HepG2 (cell line): ENCODE measurements at regions not wholly inside any gene's neighbourhood (a gene's known extent, or its start where the extent isn't known, plus 50 kb on each side); places are given as distances from the start of the nearest gene placed in this dataset.

ENCODE experiments used
- ARHGAP35 ChIP-seq: sonication (generic); formaldehyde crosslinking; IDR thresholded peaks from 2 replicates; pipeline ENCODE4 v1.9.0; 2022; ENCODE audit warnings: mild to moderate bottlenecking, inconsistent platforms, moderate library complexity, missing genetic modification reagents, borderline replicate concordance
- ARNT2 ChIP-seq: sonication (generic); formaldehyde crosslinking; IDR thresholded peaks from 2 replicates; pipeline ENCODE4 v1.8.0; 2022; ENCODE audit warnings: mild to moderate bottlenecking, low read depth, missing genetic modification reagents, moderate library complexity
- ATRX ChIP-seq: sonication (generic); formaldehyde crosslinking; IDR thresholded peaks from 2 replicates; pipeline ENCODE4 v1.4.0; 2020; ENCODE audit warnings: missing genetic modification reagents, borderline replicate concordance
- BORCS8-MEF2B ChIP-seq: sonication (generic); formaldehyde crosslinking; IDR thresholded peaks from 2 replicates; pipeline ENCODE4 v1.8.0; 2022; ENCODE audit warnings: mild to moderate bottlenecking, missing genetic modification reagents
- ERF ChIP-seq: IDR thresholded peaks from 2 replicates; pipeline ENCODE4 v1.6.1; 2018; ENCODE audit warnings: missing biosample characterization, missing genetic modification reagents
- ETS1 ChIP-seq: sonication (generic); formaldehyde crosslinking; IDR thresholded peaks from 2 replicates; pipeline ENCODE4 v1.4.0; 2020; ENCODE audit warnings: missing genetic modification reagents
- HDAC6 ChIP-seq: fragments of 200-600 bp; sonication (generic); IDR thresholded peaks from 2 replicates; pipeline ENCODE4 v1.7.0; 2017; ENCODE audit warnings: mild to moderate bottlenecking, antibody characterized with exemption, low read length, low read depth
- HOXA3 ChIP-seq: sonication (generic); formaldehyde crosslinking; IDR thresholded peaks from 2 replicates; pipeline ENCODE4 v1.5.0; 2020; ENCODE audit warnings: missing genetic modification reagents
- HOXA9 ChIP-seq: sonication (generic); formaldehyde crosslinking; IDR thresholded peaks from 2 replicates; pipeline ENCODE4 v1.8.1; 2022; ENCODE audit warnings: missing genetic modification reagents, mild to moderate bottlenecking, moderate library complexity, borderline replicate concordance
- KDM5A ChIP-seq: fragments of 200-600 bp; sonication (generic); IDR thresholded peaks from 2 replicates; pipeline ENCODE4 v1.7.0; 2018; ENCODE audit warnings: antibody characterized with exemption, mild to moderate bottlenecking, low read length, borderline replicate concordance
- KMT2B ChIP-seq: IDR thresholded peaks from 2 replicates; pipeline ENCODE4 v1.6.1; 2016; ENCODE audit warnings: missing genetic modification reagents, missing compliant biosample characterization
- NFE2 ChIP-seq: sonication (generic); formaldehyde crosslinking; IDR thresholded peaks from 2 replicates; pipeline ENCODE4 v1.4.0; 2020; ENCODE audit warnings: missing genetic modification reagents
- PAF1 ChIP-seq: IDR thresholded peaks from 2 replicates; pipeline ENCODE4 v1.6.1; 2016; ENCODE audit warnings: missing genetic modification reagents, missing compliant biosample characterization
- PLSCR1 ChIP-seq: sonication (generic); formaldehyde crosslinking; IDR thresholded peaks from 2 replicates; pipeline ENCODE4 v1.5.0; 2020; ENCODE audit warnings: missing genetic modification reagents, mild to moderate bottlenecking, borderline replicate concordance
- POGZ ChIP-seq: sonication (generic); formaldehyde crosslinking; IDR thresholded peaks from 2 replicates; pipeline ENCODE4 v1.4.0; 2020; ENCODE audit warnings: mild to moderate bottlenecking, missing genetic modification reagents
- POLR2G ChIP-seq: fragments of 200-400 bp; formaldehyde crosslinking; IDR thresholded peaks from 2 replicates; pipeline ENCODE4 v1.6.1; 2018; ENCODE audit warnings: mild to moderate bottlenecking, low read depth, low read length, moderate library complexity
- TOE1 ChIP-seq: sonication (generic); formaldehyde crosslinking; IDR thresholded peaks from 2 replicates; pipeline ENCODE4 v1.4.0; 2020; ENCODE audit warnings: mild to moderate bottlenecking, missing genetic modification reagents
- TRAFD1 ChIP-seq: sonication (generic); formaldehyde crosslinking; IDR thresholded peaks from 2 replicates; pipeline ENCODE4 v1.5.1; 2020; ENCODE audit warnings: missing genetic modification reagents, mild to moderate bottlenecking, borderline replicate concordance
- ZKSCAN8 ChIP-seq: IDR thresholded peaks from 2 replicates; pipeline ENCODE4 v1.6.1; 2016; ENCODE audit warnings: borderline replicate concordance, missing genetic modification reagents, missing compliant biosample characterization
- ZNF275 ChIP-seq: sonication (generic); formaldehyde crosslinking; IDR thresholded peaks from 2 replicates; pipeline ENCODE4 v1.8.0; 2022; ENCODE audit warnings: missing genetic modification reagents, mild to moderate bottlenecking, inconsistent platforms, borderline replicate concordance
- ZNF333 ChIP-seq: sonication (generic); formaldehyde crosslinking; IDR thresholded peaks from 2 replicates; pipeline ENCODE4 v1.4.0; 2020; ENCODE audit warnings: mild to moderate bottlenecking, missing genetic modification reagents, borderline replicate concordance
- ZNF34 ChIP-seq: sonication (generic); formaldehyde crosslinking; IDR thresholded peaks from 2 replicates; pipeline ENCODE4 v1.4.0; 2020; ENCODE audit warnings: mild to moderate bottlenecking, missing genetic modification reagents, borderline replicate concordance
- ZNF619 ChIP-seq: sonication (generic); formaldehyde crosslinking; IDR thresholded peaks from 2 replicates; pipeline ENCODE4 v1.4.0; 2020; ENCODE audit warnings: mild to moderate bottlenecking, missing genetic modification reagents
- ZNF629 ChIP-seq: sonication (generic); formaldehyde crosslinking; conservative IDR thresholded peaks from 2 replicates; pipeline ENCODE4 v1.5.0; 2020; ENCODE audit warnings: missing genetic modification reagents
- ZNF740 ChIP-seq: sonication (generic); formaldehyde crosslinking; IDR thresholded peaks from 2 replicates; pipeline ENCODE4 v1.4.0; 2020; ENCODE audit warnings: missing genetic modification reagents

GRCh38 chr6:37105148-37106050, 64.6 kb upstream of the PIM1 start (continued):
- TF ChIP-seq ETS1 (no peak), ZKSCAN8 (0 out of 2 replicates have a peak, but pooled peaks have one; percentile 27), KDM5A (no peak), BORCS8-MEF2B (no peak), NFE2 (CRISPR knock-in tag) (no peak), ERF (CRISPR knock-in tag) (no peak; the same call in 1 of the 2 replicates), TOE1 (CRISPR knock-in tag) (no peak), KMT2B (CRISPR knock-in tag) (0 out of 2 replicates have a peak, but pooled peaks have one; percentile 17), ZNF619 (no peak), PAF1 (CRISPR knock-in tag) (no peak), POGZ (0 out of 2 replicates have a peak, but pooled peaks have one; percentile 40), PLSCR1 (CRISPR knock-in tag) (no peak), ZNF275 (CRISPR knock-in tag) (0 out of 2 replicates have a peak, but pooled peaks have one; percentile 45), ARHGAP35 (no peak), ATRX (CRISPR knock-in tag) (no peak), ZNF629 (no peak), HOXA9 (CRISPR knock-in tag) (no peak), HDAC6 (no peak), ARNT2 (CRISPR knock-in tag) (no peak), POLR2G (peak; percentile 40; the same call in 1 of the 2 replicates), HOXA3 (CRISPR knock-in tag) (peak; percentile 71), ZNF333 (no peak), ZNF34 (no peak), TRAFD1 (CRISPR knock-in tag) (peak; percentile 91; the same call in 1 of the 2 replicates), ZNF740 (CRISPR knock-in tag) (no peak)
